GM19372 (cell line): ENCODE measurements at regions not wholly inside any gene's neighbourhood (a gene's known extent, or its start where the extent isn't known, plus 50 kb on each side); places are given as distances from the start of the nearest gene placed in this dataset.

Experiments used
- ATAC-seq: cut with Tn5 transposase; IDR thresholded peaks from one replicate; pipeline ENCODE4 v1.9.1; 2021; ENCODE audit warnings: mild to moderate bottlenecking, low read depth, moderate library complexity; ENCODE audit not compliant: unreplicated experiment

DNA sequence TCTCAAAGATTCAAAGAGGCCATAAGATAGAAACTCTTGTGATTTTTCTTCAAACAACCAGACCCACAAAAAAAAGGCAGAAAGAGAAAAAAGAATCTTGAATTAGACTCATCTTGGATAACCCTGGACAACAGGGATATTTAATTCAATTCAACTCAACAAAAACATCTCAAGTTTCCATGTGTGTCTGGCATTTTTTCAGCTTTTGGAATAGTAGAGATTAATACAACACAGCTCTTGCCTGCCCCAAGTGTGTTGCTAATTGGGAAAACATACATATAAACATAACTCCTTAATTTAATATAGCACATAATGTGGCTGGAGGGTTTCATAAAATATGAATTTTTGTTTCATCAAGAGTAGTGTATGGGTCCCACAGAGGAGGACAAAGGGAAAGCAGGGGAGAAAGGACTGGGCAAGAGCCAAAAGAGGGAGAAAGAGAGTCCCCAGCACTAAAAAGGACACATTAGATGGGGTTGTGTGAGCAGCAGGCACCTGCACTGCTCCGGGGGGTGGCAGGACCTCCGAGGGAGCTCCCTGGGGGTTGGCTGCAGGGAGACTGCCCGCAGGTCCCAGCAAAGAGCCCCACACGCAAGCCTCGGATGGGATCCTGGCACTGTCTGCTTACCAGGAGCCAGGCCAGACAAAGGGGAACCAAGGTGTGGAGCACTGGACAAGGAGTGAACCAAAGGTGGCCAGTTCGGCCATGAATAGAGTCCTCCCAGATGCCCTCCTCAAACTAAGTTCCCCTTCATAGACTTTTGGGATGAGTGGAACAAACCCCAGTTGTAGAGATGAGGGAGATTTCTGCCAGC is 65.6 kb upstream of the TMEM72 start:
- ATAC-seq = no peak

GRCh38 chr10:44847110-44847509 is 64.0 kb upstream of the TMEM72 start:
- ATAC-seq = no peak

DNA sequence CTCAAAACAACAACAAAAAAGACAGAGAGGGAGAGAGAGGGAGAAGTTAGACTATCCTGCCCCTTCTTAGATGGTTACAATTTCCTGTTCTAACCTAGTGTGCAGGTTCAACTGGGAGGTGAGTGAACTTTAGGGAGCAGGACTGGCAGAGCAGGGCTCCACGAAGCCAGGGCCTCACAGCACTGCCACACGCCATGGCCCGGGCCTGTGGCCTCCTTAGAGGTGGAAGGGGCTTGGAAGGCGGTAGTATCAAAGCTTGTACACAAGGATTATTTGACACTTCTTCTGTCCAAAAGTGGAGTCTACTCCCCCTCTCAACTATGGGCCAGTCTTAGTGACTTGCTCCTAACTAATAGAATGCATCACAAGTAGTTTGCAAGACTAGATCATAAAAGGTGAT is 62.9 kb upstream of the TMEM72 start:
- ATAC-seq = no peak

DNA sequence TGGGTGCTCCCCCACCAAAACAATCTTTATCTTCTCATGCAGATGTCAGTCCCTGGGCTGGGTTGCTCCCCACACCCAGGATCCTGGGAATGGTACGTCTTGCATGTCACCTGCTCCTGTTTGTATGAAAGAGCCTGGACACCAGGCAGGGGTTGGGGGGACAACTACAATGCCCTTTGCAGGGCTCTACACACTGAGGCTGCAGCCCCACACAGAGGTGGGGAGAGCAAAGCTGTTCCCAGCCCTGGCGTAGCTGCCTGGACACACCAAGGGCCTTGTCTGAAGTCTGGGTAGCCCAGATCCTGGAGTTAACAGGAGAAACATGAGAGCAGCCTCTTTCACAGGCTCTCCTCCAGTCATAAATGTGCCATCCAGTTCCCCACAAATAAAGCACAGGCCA is 61.2 kb upstream of the TMEM72 start:
- ATAC-seq = no peak

GRCh38 chr10:44850356-44850934 is 60.7 kb upstream of the TMEM72 start:
- no peak for ATAC-seq

DNA sequence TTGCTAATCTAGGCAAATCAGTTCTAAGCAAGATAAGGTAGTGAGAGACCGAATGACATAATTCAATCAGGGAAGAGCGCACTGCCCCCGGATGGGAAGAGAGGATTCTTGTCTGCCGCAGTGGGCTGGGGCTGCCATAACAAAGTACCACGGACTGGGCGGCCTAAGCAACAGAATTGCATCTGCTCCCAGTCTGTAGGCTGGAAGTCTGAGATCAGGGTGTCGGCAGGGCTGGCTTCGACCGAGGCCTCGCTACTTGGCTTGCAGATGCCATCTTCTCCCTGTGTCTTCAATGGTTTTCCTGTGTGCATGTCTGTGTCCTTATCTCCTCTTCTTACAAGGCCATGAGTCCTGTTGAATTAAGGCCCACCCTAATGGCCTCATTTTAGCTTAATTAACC is 59.7 kb upstream of the TMEM72 start:
- no peak for ATAC-seq

DNA sequence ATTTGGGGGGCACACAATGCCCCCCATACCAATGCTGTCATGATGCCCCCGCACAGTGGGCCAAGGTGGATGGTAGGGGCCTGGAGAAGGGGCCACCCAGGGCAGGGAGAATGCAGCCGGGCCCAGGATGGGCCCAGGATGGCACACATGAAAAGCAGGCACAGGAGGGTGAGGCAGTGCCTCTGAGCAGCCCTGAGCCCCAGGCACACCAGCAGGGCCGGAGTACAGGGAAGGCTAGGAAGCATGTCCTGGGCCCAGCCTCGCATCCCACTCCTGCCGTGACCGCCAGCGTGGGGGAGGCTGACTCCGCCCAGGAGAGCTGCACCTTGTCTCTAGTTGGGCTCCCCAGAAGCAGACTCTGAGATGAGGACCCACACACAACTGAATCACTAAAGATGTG is 59.3 kb upstream of the TMEM72 start:
- ATAC-seq = no peak

GRCh38 chr10:44853148-44853734 is 57.9 kb upstream of the TMEM72 start:
- ATAC-seq = no peak

- ATAC-seq = no peak
These were observed 57.3 kb upstream of the TMEM72 start for GRCh38 chr10:44853796-44854195.

- ATAC-seq = no peak
These were observed 56.3 kb upstream of the TMEM72 start for GRCh38 chr10:44854693-44855350.

DNA sequence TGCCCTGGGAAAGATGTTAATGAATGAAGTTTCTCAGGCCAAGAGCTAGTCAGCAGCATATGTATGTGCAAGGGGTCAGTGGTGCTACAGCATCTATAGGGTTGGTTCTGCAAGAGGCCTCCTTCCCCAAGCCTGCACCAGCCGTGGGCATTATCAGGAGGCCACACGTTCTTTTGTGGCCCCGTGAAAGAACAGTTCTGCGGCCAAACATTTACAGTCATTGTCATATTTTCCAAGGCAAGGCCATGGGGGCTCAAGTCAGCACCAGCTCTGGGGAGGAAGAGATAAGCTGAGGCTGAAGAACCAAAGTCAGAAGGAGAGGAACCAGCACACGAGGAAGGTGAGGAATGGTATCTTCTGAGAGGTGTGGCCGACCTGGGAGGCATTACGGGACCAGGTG is 54.4 kb upstream of the TMEM72 start:
- ATAC-seq = no peak

DNA sequence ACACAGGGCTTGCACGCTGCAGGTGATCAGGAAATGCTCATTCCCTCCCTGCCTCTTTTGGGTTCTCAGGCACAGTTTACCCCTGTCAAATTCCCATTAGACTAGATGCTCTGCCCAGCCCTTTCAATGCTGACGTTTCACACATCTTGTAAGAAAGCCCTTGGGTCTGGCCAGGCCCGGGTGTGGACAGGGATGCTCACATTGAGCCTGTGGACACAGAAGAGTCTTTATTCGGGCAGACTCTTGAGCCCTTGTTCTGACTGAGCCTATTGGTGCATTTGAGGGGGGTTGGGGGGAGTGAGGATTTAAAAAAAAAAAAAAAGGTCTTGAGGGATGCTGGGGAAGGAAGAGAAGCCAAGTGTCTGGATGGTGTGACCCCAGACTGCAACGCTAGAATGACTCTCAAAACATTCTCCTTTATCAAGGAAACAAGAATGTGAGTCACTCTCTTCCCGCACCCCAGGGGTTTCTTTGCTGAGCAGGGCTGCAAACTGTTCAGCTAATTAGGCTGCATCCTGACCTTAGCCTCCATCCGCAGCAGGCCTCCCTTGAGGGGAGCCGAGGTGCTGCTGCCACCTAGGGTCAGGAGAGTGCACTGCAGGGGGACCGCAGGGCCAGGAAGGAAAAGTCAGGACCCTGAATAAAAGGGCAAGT is 53.6 kb upstream of the TMEM72 start:
- no peak for ATAC-seq

GRCh38 chr10:44858017-44858371 is 53.1 kb upstream of the TMEM72 start:
- ATAC-seq = no peak

GRCh38 chr10:44858988-44859387 is 52.1 kb upstream of the TMEM72 start:
- ATAC-seq = no peak

DNA sequence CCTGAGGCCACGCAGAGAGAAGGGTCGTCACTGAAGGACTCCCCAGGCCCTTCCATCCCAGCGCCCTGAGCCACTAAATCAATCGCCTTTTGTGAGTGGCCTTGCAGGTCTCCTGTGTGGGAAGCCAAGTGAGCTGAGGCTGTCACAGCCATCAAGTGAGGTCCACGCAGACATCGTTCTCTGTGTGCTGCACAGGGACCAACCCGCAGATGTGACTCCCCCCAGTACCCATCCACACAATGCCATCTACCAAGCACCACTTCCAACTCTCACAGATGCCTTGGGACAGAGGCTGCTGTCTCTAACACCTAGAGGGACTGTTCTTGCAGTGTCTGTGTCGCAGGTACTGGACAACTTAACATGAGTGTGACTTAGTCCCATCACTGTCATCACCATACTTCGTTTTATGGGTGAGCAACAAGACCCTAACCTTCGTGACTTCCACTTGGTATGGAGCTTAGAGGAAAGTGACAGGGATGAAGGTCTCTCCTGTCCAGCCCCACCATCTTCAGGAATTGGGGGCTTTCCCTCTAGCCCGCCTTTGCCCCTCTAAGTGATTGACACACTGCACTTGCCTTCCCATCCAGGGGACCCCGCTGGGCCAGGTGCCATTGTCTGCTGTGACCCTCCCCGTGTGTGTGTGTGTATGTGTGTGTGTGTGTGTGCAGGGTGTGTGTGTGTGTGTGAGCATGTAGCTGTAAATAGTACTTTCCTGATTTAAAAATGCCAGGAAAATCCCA is 51.4 kb upstream of the TMEM72 start:
- ATAC-seq = no peak

DNA sequence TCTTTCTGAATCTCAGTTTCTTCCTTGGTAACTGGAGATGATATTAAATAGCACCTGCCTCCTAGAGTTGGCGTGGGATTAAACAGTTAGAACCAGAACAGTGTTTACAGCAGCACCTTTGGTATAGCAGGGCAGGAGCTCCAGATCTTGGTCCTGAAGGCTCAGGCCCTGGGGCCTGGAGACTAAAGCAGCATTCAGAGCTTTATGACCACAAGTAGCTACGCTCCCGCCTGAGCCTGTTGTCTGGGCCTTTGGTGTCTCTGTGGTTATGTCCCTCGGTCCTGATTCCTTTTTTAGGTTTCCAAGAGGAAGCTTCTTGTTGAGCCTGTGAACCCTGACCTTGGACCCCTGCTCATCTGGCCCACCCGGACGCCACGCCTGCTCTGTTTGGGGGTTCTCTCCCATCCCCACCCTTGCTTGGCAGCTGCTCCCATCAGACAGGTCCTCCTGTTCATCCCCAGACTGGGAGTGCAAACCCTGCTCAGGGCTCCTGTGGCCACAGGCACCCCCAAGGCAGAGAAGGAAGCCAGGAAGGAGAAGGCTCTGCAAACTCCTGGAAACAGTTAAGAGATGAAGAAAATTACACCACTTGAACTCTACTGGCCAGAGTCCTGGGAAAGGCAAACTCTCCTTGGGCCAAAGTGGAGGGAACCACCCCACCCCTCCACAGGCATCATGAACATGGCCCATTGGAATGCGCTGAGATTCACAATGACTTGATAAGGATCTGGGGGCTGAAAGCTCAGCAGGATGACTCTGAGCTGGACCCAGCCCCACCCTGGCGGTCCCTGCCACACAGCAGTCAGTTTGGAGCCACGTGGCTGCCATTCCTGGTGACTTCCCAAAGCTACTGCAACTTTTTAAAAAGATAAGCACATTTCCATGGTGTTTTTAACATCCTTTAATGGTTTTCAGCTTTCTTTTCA is 50.1 kb upstream of the TMEM72 start:
- no peak for ATAC-seq
